Kidney (tissue), 13 donors: ENCODE measurements at regions not wholly inside any gene's neighbourhood (a gene's known extent, or its start where the extent isn't known, plus 50 kb on each side); places are given as distances from the start of the nearest gene placed in this dataset.

Experiments
- DNase-seq, 5 donors: peaks; one replicate each; pipeline ENCODE4 v3.0.0-alpha.2; 2013 to 2020
- FAIRE-seq: peaks from 2 replicates; lab custom pipeline; 2012; peaks lifted over from hg19 to GRCh38; lab: Jason Lieb, UNC
- H3K27ac ChIP-seq, 2 donors: one replicate each; pipeline ENCODE4 v1.7.0; 2013; ENCODE audit warnings: low read depth in 2 of 2, low read length in 2 of 2, inconsistent platforms in 1 of 2
- H3K27me3 ChIP-seq: one replicate; pipeline ENCODE4 v1.7.1; 2013; ENCODE audit warnings: low read length, inconsistent platforms; ENCODE audit not compliant: control insufficient read depth, insufficient read depth
- H3K36me3 ChIP-seq, 3 donors: one replicate each; pipeline versions ENCODE4 v1.7.0 to v1.7.1; 2013; ENCODE audit warnings: low read length in 3 of 3, control low read depth in 1 of 3, inconsistent platforms in 1 of 3; ENCODE audit not compliant: insufficient read depth in 3 of 3, control insufficient read depth in 2 of 3
- H3K4me1 ChIP-seq, 3 donors: one replicate each; pipeline versions ENCODE4 v1.7.0 to v1.7.1; 2013; ENCODE audit warnings: low read length in 3 of 3, inconsistent platforms in 1 of 3, low read depth in 1 of 3; ENCODE audit not compliant: control insufficient read depth in 2 of 3, insufficient read depth in 2 of 3
- H3K4me3 ChIP-seq, 3 donors: one replicate each; pipeline versions ENCODE4 v1.7.0 to v1.8.1; 2013; ENCODE audit warnings: low read length in 3 of 3, control low read depth in 1 of 3, inconsistent platforms in 1 of 3
- H3K9ac ChIP-seq, 3 donors: one replicate each; pipeline versions ENCODE4 v1.7.0 to v1.7.1; 2013; ENCODE audit warnings: low read length in 3 of 3, control low read depth in 1 of 3, inconsistent platforms in 1 of 3
- H3K9me3 ChIP-seq, 3 donors: one replicate each; pipeline versions ENCODE4 v1.7.0 to v1.7.1; 2013; ENCODE audit warnings: low read length in 3 of 3, control low read depth in 1 of 3, inconsistent platforms in 1 of 3; ENCODE audit not compliant: control insufficient read depth in 2 of 3, insufficient read depth in 1 of 3
- intact Hi-C: fragments of 100-400 bp; cut with DNase I; formaldehyde crosslinking; loops from one replicate; pipeline ENCODE4 v1.11.1; 2022
- TF ChIP-seq, protein P1 (sequence below): IDR thresholded peaks from 3 replicates; pipeline ENCODE4 v1.5.1; 2012; ENCODE audit warnings: mild to moderate bottlenecking, moderate library complexity, borderline replicate concordance; ENCODE audit not compliant: insufficient read depth; ENCODE audit errors: extremely low read depth
- donor health status: control.
- donor health status: control.
- donor health status: control.
- donor health status: control.
- donor health status: control.
- donor health status: DM: yes; HTN: yes; CAD: no.
- donor health status: Normal renal cell carcinoma (clear cell type).

DNA sequence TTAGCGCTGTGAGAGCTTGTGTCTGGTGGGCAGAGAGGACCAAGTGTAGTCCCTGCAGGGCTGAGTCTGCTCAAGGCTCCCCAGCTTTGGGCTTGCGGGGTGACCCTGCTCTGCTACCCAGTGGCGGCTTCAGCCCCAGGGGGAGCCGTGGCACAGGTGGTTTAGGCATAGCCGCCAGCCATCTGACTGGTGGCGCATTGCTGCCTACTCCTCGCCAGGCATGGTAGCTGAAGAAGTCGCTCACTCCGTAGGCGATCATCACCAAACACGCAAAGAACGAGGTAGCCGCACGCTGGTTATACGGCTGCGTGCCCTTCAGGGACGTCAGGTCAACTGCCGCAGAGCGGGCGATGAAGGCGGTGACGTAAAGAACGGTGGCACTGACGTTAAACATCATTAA is 180.7 kb upstream of the DIPK2B start:
- DNase-seq = no peak
- no peaks in the 10 kb centered on the region for H3K4me1 ChIP-seq
- TF ChIP-seq, protein P1, sequence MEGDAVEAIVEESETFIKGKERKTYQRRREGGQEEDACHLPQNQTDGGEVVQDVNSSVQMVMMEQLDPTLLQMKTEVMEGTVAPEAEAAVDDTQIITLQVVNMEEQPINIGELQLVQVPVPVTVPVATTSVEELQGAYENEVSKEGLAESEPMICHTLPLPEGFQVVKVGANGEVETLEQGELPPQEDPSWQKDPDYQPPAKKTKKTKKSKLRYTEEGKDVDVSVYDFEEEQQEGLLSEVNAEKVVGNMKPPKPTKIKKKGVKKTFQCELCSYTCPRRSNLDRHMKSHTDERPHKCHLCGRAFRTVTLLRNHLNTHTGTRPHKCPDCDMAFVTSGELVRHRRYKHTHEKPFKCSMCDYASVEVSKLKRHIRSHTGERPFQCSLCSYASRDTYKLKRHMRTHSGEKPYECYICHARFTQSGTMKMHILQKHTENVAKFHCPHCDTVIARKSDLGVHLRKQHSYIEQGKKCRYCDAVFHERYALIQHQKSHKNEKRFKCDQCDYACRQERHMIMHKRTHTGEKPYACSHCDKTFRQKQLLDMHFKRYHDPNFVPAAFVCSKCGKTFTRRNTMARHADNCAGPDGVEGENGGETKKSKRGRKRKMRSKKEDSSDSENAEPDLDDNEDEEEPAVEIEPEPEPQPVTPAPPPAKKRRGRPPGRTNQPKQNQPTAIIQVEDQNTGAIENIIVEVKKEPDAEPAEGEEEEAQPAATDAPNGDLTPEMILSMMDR = no peak

DNA sequence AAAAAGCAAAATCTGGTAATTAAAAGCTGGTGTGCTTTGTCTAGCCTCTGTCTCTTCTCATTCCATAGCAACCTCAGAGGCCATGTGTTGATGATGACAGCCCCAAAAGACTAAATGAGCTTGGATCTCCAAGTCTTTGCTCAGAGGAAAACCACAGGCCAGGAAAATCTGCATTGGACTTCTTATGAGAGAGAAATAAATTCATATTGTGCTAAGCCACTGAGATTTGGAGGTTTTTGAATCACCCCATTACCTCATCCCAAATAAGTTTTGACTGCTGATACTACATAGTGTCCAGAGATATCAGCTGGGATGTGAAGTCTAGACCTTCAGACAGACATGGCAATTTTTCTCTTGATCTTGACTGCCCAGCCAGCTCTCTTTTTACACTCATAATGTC is 178.6 kb upstream of the DIPK2B start:
- no peak overlapping the region for H3K4me3 ChIP-seq
- H3K27me3 ChIP-seq = no peaks in the 10 kb centered on the region
- intact Hi-C loops = no loop called here
- H3K4me1 ChIP-seq = no peaks in the 10 kb centered on the region
- no peaks in the 10 kb centered on the region for H3K36me3 ChIP-seq
- no peaks in the 10 kb centered on the region for H3K9me3 ChIP-seq
- TF ChIP-seq, protein P1 = no peak
- no peak for FAIRE-seq
- no peak for DNase-seq
- H3K27ac ChIP-seq = no peak overlapping the region
- H3K9ac ChIP-seq = no peak overlapping the region

More for the DNA sequence above, 180.7 kb upstream of the DIPK2B start:
- Histone ChIP-seq H3K9me3 (no peaks in the 10 kb centered on the region), H3K36me3 (no peaks in the 10 kb centered on the region), H3K27ac (no peak overlapping the region), H3K27me3 (no peaks in the 10 kb centered on the region), H3K4me3 (no peak overlapping the region), H3K9ac (no peak overlapping the region)
- intact Hi-C loops = no loop called here
- no peak for FAIRE-seq

DNA sequence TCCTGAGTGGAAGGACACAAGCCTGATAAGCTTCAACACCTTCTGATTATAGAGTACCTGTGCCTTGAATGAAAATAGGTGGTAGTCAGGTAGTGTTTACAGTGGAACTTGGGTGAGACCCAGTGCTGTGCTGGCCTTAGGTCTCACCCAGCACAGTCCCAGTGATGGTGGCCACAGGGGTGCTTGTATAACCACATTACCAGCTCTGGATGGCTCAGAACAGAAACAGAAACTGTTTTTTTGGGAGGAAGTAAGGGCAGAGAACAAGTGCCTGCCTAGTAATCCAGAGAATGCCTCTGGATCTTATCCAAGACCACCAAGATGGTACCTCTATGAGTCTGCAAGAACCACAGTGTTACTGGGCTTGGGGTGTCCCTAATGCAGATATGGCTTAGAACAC is 171.5 kb upstream of the DIPK2B start:
- peaks cover 0 to 2% (median 0%) of the 10 kb centered on the region in 3 donors for H3K9me3 ChIP-seq
- no peak for FAIRE-seq
- TF ChIP-seq, protein P1 = no peak
- no peaks in the 10 kb centered on the region for H3K4me1 ChIP-seq
- intact Hi-C loops = no loop called here
- no peak overlapping the region for H3K4me3 ChIP-seq
- no peak overlapping the region for H3K27ac ChIP-seq
- no peaks in the 10 kb centered on the region for H3K36me3 ChIP-seq
- no peak for DNase-seq
- no peaks in the 10 kb centered on the region for H3K27me3 ChIP-seq
- no peak overlapping the region for H3K9ac ChIP-seq

DNA sequence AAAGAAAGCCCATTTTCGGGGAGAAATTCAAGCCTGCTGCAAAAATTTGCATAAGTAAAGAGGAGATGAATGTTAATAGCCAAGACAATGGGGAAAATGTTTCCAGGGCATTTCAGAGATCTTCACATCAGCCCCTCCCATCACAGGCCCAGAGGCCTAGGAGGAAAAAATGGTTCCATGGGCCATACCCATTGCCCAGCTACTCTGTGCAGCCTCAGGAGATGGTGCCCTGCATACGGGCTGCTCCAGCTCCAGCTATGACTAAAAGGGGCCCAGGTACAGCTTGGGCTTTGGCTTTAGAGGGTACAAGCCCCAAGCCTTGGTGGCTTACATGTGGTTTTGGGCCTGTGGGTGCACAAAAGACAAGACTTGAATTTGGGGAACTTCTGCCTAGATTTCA is 168.0 kb upstream of the DIPK2B start:
- Histone ChIP-seq H3K4me3 (no peak overlapping the region), H3K27ac (no peak overlapping the region), H3K27me3 (no peaks in the 10 kb centered on the region), H3K36me3 (no peaks in the 10 kb centered on the region), H3K9me3 (peaks cover 0 to 2% (median 0%) of the 10 kb centered on the region in 3 donors), H3K4me1 (no peaks in the 10 kb centered on the region), H3K9ac (no peak overlapping the region)
- no peak for FAIRE-seq
- TF ChIP-seq, protein P1 = no peak
- intact Hi-C loops = no loop called here
- no peak for DNase-seq
